ENCODE measurements at regions not wholly inside any gene's neighbourhood (a gene's known extent, or its start where the extent isn't known, plus 50 kb on each side); places are given as distances from the start of the nearest gene placed in this dataset.

DNA sequence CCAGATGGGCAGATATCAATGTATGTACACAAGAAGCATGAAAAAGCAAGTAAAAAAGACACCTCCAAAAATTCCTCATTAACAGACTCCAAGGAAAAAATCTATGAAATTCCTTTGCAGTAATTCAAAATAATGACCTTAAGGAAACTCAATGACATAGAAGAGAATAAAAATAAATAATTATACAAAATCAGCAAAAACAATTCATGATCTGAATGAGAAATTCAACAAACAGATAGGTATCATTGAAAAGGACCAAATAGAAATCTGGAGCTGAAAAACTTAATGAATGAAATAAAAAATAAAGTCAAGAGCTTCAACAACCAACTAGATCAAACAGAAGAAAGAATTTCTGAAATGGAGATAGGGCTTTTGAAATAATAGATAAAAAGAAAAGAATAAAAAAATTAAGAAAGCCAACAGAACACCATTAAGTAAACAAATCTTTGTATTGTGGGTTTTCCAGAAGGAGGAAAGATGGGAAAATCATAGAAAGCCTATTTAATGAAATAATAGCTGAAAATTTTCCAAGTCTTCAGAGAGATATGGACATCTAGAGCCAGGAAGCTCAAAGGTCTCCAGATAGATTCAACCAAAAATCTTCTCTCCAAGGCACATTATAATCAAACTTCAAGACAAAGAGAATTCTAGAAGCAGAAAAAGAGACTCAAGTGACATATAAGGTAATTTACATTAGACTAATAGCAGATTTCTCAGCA lies 52.0 kb upstream of the KCNK1 start:
- TF ChIP-seq POLR2A (IDR thresholded peaks at IDR 0.05) (no peak), CTCF (IDR thresholded peaks at IDR 0.05 in 8 of 11, conservative IDR thresholded peaks at IDR 0.05 in 3 of 11) (no peak), POLR2AphosphoS5 (IDR thresholded peaks at IDR 0.05) (no peak)

Data from spleen (tissue), 7 donors.